Lung (tissue), 11 donors: ENCODE measurements at regions not wholly inside any gene's neighbourhood (a gene's known extent, or its start where the extent isn't known, plus 50 kb on each side); places are given as distances from the start of the nearest gene placed in this dataset.

Experiments
- ATAC-seq: fragments of 200-7000 bp; cut with Tn5 transposase; one replicate; pipeline ENCODE4 v1.9.1; 2020; ENCODE audit warnings: moderate number of reproducible peaks; ENCODE audit not compliant: insufficient read depth, low FRiP score
- DNase-seq, 3 donors: peaks; one replicate each; pipeline ENCODE4 v3.0.0-alpha.2; 2013 to 2017
- H3K27ac ChIP-seq, 2 donors: one replicate each; pipeline ENCODE4 v1.5.1; 2013; ENCODE audit warnings: mild to moderate bottlenecking in 2 of 2, moderate library complexity in 2 of 2, control low read depth in 1 of 2, inconsistent platforms in 1 of 2, low read depth in 1 of 2, low read length in 1 of 2
- H3K27me3 ChIP-seq, 3 donors: one replicate each; pipeline ENCODE4 v1.5.1; 2013; ENCODE audit warnings: low read length in 2 of 3; ENCODE audit not compliant: control insufficient read depth in 3 of 3, insufficient read depth in 3 of 3
- H3K36me3 ChIP-seq, 4 donors: one replicate each; pipeline ENCODE4 v1.5.1; 2013; ENCODE audit warnings: low read length in 4 of 4, mild to moderate bottlenecking in 1 of 4, moderate library complexity in 1 of 4; ENCODE audit not compliant: control insufficient read depth in 4 of 4, insufficient read depth in 4 of 4
- H3K4me1 ChIP-seq, 5 donors: one replicate each; pipeline ENCODE4 v1.5.1; 2013; ENCODE audit warnings: low read length in 5 of 5, mild to moderate bottlenecking in 2 of 5, moderate library complexity in 1 of 5; ENCODE audit not compliant: control insufficient read depth in 5 of 5, insufficient read depth in 5 of 5
- H3K4me3 ChIP-seq: one replicate; pipeline ENCODE4 v1.5.1; 2013; ENCODE audit warnings: mild to moderate bottlenecking, control low read depth, moderate library complexity
- H3K9ac ChIP-seq, 2 donors: one replicate each; pipeline ENCODE4 v1.5.1; 2013; ENCODE audit warnings: low read length in 2 of 2, control low read depth in 1 of 2; ENCODE audit not compliant: insufficient read depth in 1 of 2
- H3K9me3 ChIP-seq, 4 donors: one replicate each; pipeline ENCODE4 v1.5.1; 2013; ENCODE audit warnings: low read length in 3 of 4, mild to moderate bottlenecking in 1 of 4, moderate library complexity in 1 of 4; ENCODE audit not compliant: control insufficient read depth in 4 of 4, insufficient read depth in 3 of 4
- CTCF ChIP-seq: IDR thresholded peaks from 2 replicates; pipeline ENCODE4 v1.5.1; 2012; ENCODE audit warnings: mild to moderate bottlenecking; ENCODE audit errors: control extremely low read depth, extremely low read depth
- WGBS, 2 donors: extraction: QIAGEN DNeasy Blood & Tissue Kit; methylation state at CpG; one replicate each; pipeline ENCODE4 v1.1.7; 2013; 5-methylcytosine and 5-hydroxymethylcytosine counted together
- donor health status: control.
- donor health status: control.
- donor health status: Bipolar disorder and iron deficiency.
- donor health status: healthy.
- donor health status: DM: yes; HTN: yes; CAD: no.

- H3K9ac ChIP-seq, result no peak overlapping the region
- H3K27ac ChIP-seq, result no peak overlapping the region
- ATAC-seq (no peak), DNase-seq (no peak)
- H3K4me3 ChIP-seq, result no peak overlapping the region
- peaks cover 0 to 7% (median 0%) of the 10 kb centered on the region in 5 donors for H3K4me1 ChIP-seq
- TF ChIP-seq CTCF, result no peak
- H3K36me3 ChIP-seq, result no peaks in the 10 kb centered on the region
- H3K27me3 ChIP-seq, result peaks cover 0 to 51% (median 7%) of the 10 kb centered on the region in 3 donors
- no peaks in the 10 kb centered on the region for H3K9me3 ChIP-seq
- 57 to 65% methylated on average over 6 of the region's 6 CpGs for WGBS, 2 donors
These were observed 155.7 kb downstream of the BBOX1 start for GRCh38 chr11:27196203-27196897.

- DNase-seq (no peak), ATAC-seq (no peak)
- H3K27me3 ChIP-seq, result peaks cover 0 to 56% (median 7%) of the 10 kb centered on the region in 3 donors
- peaks cover 0 to 4% (median 0%) of the 10 kb centered on the region in 5 donors for H3K4me1 ChIP-seq
- no peak overlapping the region for H3K9ac ChIP-seq
- H3K9me3 ChIP-seq, result no peaks in the 10 kb centered on the region
- H3K4me3 ChIP-seq, result no peak overlapping the region
- H3K27ac ChIP-seq, result no peak overlapping the region
- TF ChIP-seq CTCF, result no peak
- no peaks in the 10 kb centered on the region for H3K36me3 ChIP-seq
These were observed 155.2 kb downstream of the BBOX1 start for GRCh38 chr11:27195837-27196202.

DNA sequence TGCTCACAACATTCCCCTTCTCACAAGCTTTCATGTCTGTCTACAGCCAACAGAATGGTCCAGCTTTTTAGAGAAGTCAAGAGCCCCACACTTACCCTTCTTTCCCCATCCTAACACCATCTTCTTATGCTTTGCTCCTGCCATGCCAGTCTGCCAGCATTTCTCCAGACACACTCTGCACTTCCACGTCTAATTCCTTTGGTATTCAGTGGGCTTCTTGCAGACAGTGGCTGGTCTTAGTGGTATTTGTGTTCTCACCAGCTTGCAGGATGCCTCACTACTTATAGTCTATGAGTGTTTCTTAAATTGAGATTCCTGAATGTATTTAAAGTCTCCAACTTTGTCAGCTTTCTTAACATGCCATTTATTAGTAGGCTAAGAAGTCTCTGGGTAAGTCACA lies 154.4 kb downstream of the BBOX1 start:
- DNase-seq, result no peak
- Histone ChIP-seq H3K9me3 (no peaks in the 10 kb centered on the region), H3K9ac (no peak overlapping the region), H3K36me3 (no peaks in the 10 kb centered on the region), H3K27me3 (peaks cover 0 to 55% (median 7%) of the 10 kb centered on the region in 3 donors), H3K4me1 (peaks cover 0 to 4% (median 0%) of the 10 kb centered on the region in 5 donors), H3K27ac (no peak overlapping the region), H3K4me3 (no peak overlapping the region)
- no peak for TF ChIP-seq CTCF
- WGBS, 2 donors, result 32 to 44% methylated on average over 1 of the region's 1 CpG
- ATAC-seq, result no peak
